ENCODE measurements at regions not wholly inside any gene's neighbourhood (a gene's known extent, or its start where the extent isn't known, plus 50 kb on each side); places are given as distances from the start of the nearest gene placed in this dataset.
"Not testable (repeated sequence)": the region's sequence is repeated elsewhere in the genome, so short reads cannot be mapped to it uniquely, and the experiment has no call there.

GRCh38 chr1:200266871-200267270 lies 143.0 kb downstream of the ZNF281 start:
- no peak for DNase-seq (ENCODE audit: low read depth, low spot score)
- in situ Hi-C loops (cut with HindIII; ENCODE audit: low pct_unique_long_range_greater_than_20kb, low sequenced_read_pairs), result no loop called here

GRCh38 chr1:200265881-200266280 lies 144.0 kb downstream of the ZNF281 start:
- in situ Hi-C loops (cut with HindIII; ENCODE audit: low pct_unique_long_range_greater_than_20kb, low sequenced_read_pairs), result no loop called here
- DNase-seq (ENCODE audit: low read depth, low spot score), result no peak

GRCh38 chr1:200265104-200265503 lies 144.7 kb downstream of the ZNF281 start:
- DNase-seq (ENCODE audit: low read depth, low spot score), result no peak
- in situ Hi-C loops (cut with HindIII; ENCODE audit: low pct_unique_long_range_greater_than_20kb, low sequenced_read_pairs), result no loop called here

GRCh38 chr1:200263203-200263602 lies 146.6 kb downstream of the ZNF281 start:
- no peak for DNase-seq (ENCODE audit: low read depth, low spot score)
- in situ Hi-C loops (cut with HindIII; ENCODE audit: low pct_unique_long_range_greater_than_20kb, low sequenced_read_pairs), result no loop called here

- in situ Hi-C loops (cut with HindIII; ENCODE audit: low pct_unique_long_range_greater_than_20kb, low sequenced_read_pairs), result no loop called here
Observed at GRCh38 chr1:200262326-200262965, 147.4 kb downstream of the ZNF281 start.

GRCh38 chr1:200260597-200261335 lies 149.1 kb downstream of the ZNF281 start:
- in situ Hi-C loops (cut with HindIII; ENCODE audit: low pct_unique_long_range_greater_than_20kb, low sequenced_read_pairs), result no loop called here
- no peak for DNase-seq (ENCODE audit: low read depth, low spot score)

More at GRCh38 chr1:200262326-200262965, 147.4 kb downstream of the ZNF281 start:
- peak; percentile 54 for DNase-seq (ENCODE audit: low read depth, low spot score)

GRCh38 chr1:200258447-200259375 lies 151.1 kb downstream of the ZNF281 start:
- in situ Hi-C loops (cut with HindIII; ENCODE audit: low pct_unique_long_range_greater_than_20kb, low sequenced_read_pairs), result no loop called here
- DNase-seq (ENCODE audit: low read depth, low spot score), result peak; percentile 66

- no peak for DNase-seq (ENCODE audit: low read depth, low spot score)
- in situ Hi-C loops (cut with HindIII; ENCODE audit: low pct_unique_long_range_greater_than_20kb, low sequenced_read_pairs), result no loop called here
Observed at GRCh38 chr1:200257235-200257634, 152.6 kb downstream of the ZNF281 start.

GRCh38 chr1:200254602-200255001 lies 155.2 kb downstream of the ZNF281 start:
- DNase-seq (ENCODE audit: low read depth, low spot score); in situ Hi-C loops (cut with HindIII; ENCODE audit: low pct_unique_long_range_greater_than_20kb, low sequenced_read_pairs): not testable (repeated sequence)

- in situ Hi-C loops (cut with HindIII; ENCODE audit: low pct_unique_long_range_greater_than_20kb, low sequenced_read_pairs), result no loop called here
- no peak for DNase-seq (ENCODE audit: low read depth, low spot score)
Observed at GRCh38 chr1:200253774-200254495, 155.9 kb downstream of the ZNF281 start.

GRCh38 chr1:200252531-200252930 lies 157.3 kb downstream of the ZNF281 start:
- in situ Hi-C loops (cut with HindIII; ENCODE audit: low pct_unique_long_range_greater_than_20kb, low sequenced_read_pairs), result no loop called here
- no peak for DNase-seq (ENCODE audit: low read depth, low spot score)

GRCh38 chr1:200250469-200250868 lies 159.4 kb downstream of the ZNF281 start:
- in situ Hi-C loops (cut with HindIII; ENCODE audit: low pct_unique_long_range_greater_than_20kb, low sequenced_read_pairs), result no loop called here
- no peak for DNase-seq (ENCODE audit: low read depth, low spot score)

- peak; percentile 21 for DNase-seq (ENCODE audit: low read depth, low spot score)
- in situ Hi-C loops (cut with HindIII; ENCODE audit: low pct_unique_long_range_greater_than_20kb, low sequenced_read_pairs), result no loop called here
Observed at GRCh38 chr1:200248541-200248940, 161.3 kb downstream of the ZNF281 start.

GRCh38 chr1:200247518-200247917 lies 162.3 kb downstream of the ZNF281 start:
- DNase-seq (ENCODE audit: low read depth, low spot score), result no peak
- in situ Hi-C loops (cut with HindIII; ENCODE audit: low pct_unique_long_range_greater_than_20kb, low sequenced_read_pairs), result no loop called here

GRCh38 chr1:200245473-200245872 lies 164.4 kb downstream of the ZNF281 start:
- no peak for DNase-seq (ENCODE audit: low read depth, low spot score)
- in situ Hi-C loops (cut with HindIII; ENCODE audit: low pct_unique_long_range_greater_than_20kb, low sequenced_read_pairs), result no loop called here

GRCh38 chr1:200243042-200243437 lies 166.8 kb downstream of the ZNF281 start:
- DNase-seq (ENCODE audit: low read depth, low spot score), result no peak
- in situ Hi-C loops (cut with HindIII; ENCODE audit: low pct_unique_long_range_greater_than_20kb, low sequenced_read_pairs), result no loop called here

- DNase-seq (ENCODE audit: low read depth, low spot score), result no peak
- in situ Hi-C loops (cut with HindIII; ENCODE audit: low pct_unique_long_range_greater_than_20kb, low sequenced_read_pairs), result no loop called here
Observed at GRCh38 chr1:200242110-200243041, 167.5 kb downstream of the ZNF281 start.
